ENCODE measurements at regions not wholly inside any gene's neighbourhood (a gene's known extent, or its start where the extent isn't known, plus 50 kb on each side); places are given as distances from the start of the nearest gene placed in this dataset.
"Not testable (repeated sequence)": the region's sequence is repeated elsewhere in the genome, so short reads cannot be mapped to it uniquely, and the experiment has no call there.

GRCh38 chr11:101835506-101836063, 79.2 kb upstream of the CEP126 start:
- ATAC-seq (replicated peaks in 6 of 8), result peak in 2 of 8 experiments; percentile 44 to 51
- H3K4me3 ChIP-seq, result no peak overlapping the region
- in situ Hi-C loops (cut with MboI; ENCODE audit: low pct_unique_long_range_greater_than_20kb in 2 of 9, low sequenced_read_pairs in 9 of 9, unreplicated experiment in 9 of 9), result loop anchor here in 1 of 9 experiments (25.0 kb wide), 1 partner anchor 248 kb away; the partner anchor contains the start of gene TRPC6
- no peak overlapping the region for H3K27ac ChIP-seq
- WGBS, 10 experiments, result 16 to 100% (median 75%) methylated on average over 1 to 3 of the region's 3 CpGs
- H3K4me1 ChIP-seq (replicated peaks in 1 of 2), result no peaks in the 10 kb centered on the region

- H3K4me3 ChIP-seq; H3K27ac ChIP-seq; H3K4me1 ChIP-seq (replicated peaks in 1 of 2); ATAC-seq (replicated peaks in 6 of 8): not testable (repeated sequence)
- 40 to 100% (median 68%) methylated on average over 1 of the region's 1 CpG; no CpG with 5 or more reads in 4 of the 10 experiments for WGBS, 10 experiments
- in situ Hi-C loops (cut with MboI; ENCODE audit: low pct_unique_long_range_greater_than_20kb in 2 of 9, low sequenced_read_pairs in 9 of 9, unreplicated experiment in 9 of 9), result loop anchor here in 1 of 9 experiments (25.0 kb wide), 1 partner anchor 243 kb away; the partner anchor contains the start of gene TRPC6
These were observed 84.3 kb upstream of the CEP126 start for GRCh38 chr11:101830475-101830874.

- Histone ChIP-seq H3K27ac (no peak overlapping the region), H3K4me1 (replicated peaks in 1 of 2) (no peaks in the 10 kb centered on the region), H3K4me3 (no peak overlapping the region)
- WGBS, 10 experiments, result 0 to 97% (median 87%) methylated on average over 1 to 4 of the region's 4 CpGs; no CpG with 5 or more reads in 1 of the 10 experiments
- no peak for ATAC-seq (replicated peaks in 6 of 8)
- in situ Hi-C loops (cut with MboI; ENCODE audit: low pct_unique_long_range_greater_than_20kb in 2 of 9, low sequenced_read_pairs in 9 of 9, unreplicated experiment in 9 of 9), result loop anchor here in 1 of 9 experiments (25.0 kb wide), 1 partner anchor 238 kb away; the partner anchor contains the start of gene TRPC6
These were observed 89.3 kb upstream of the CEP126 start for GRCh38 chr11:101825531-101825930.

- in situ Hi-C loops (cut with MboI; ENCODE audit: low pct_unique_long_range_greater_than_20kb in 2 of 9, low sequenced_read_pairs in 9 of 9, unreplicated experiment in 9 of 9), result no loop called here
- WGBS, 10 experiments, result 0 to 100% (median 40%) methylated on average over 1 of the region's 1 CpG; no CpG with 5 or more reads in 3 of the 10 experiments
These were observed 97.2 kb upstream of the CEP126 start for GRCh38 chr11:101817581-101817980.

DNA sequence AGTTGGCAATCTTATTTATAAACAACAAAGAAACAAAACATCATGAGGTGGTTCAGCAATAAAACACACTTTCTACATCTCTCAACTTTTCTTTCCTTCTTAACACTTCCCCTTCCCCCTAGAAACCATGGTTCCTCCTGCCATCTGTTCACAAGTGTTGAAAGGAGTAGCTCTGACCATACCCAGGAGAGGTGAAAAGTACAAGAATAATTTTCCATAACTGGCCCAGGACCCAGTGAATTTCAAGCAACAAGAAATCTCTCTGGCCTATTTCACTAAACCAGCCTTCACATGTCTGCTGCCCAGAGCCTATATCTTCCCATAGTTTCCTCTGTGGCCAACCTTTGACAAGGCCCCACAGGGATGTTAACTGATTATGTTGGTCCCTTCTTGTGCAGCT, 98.2 kb upstream of the CEP126 start:
- Histone ChIP-seq H3K27ac (no peak overlapping the region), H3K4me3 (no peak overlapping the region), H3K4me1 (replicated peaks in 1 of 2) (no peaks in the 10 kb centered on the region)
- in situ Hi-C loops (cut with MboI; ENCODE audit: low pct_unique_long_range_greater_than_20kb in 2 of 9, low sequenced_read_pairs in 9 of 9, unreplicated experiment in 9 of 9), result no loop called here
- peak in 1 of 8 experiments; percentile 22 for ATAC-seq (replicated peaks in 6 of 8)

More at GRCh38 chr11:101817581-101817980, 97.2 kb upstream of the CEP126 start:
- no peaks in the 10 kb centered on the region for H3K4me1 ChIP-seq (replicated peaks in 1 of 2)
- no peak for ATAC-seq (replicated peaks in 6 of 8)
- no peak overlapping the region for H3K27ac ChIP-seq
- H3K4me3 ChIP-seq, result no peak overlapping the region

GRCh38 chr11:101812546-101812945, 102.3 kb upstream of the CEP126 start:
- peak in 2 of 8 experiments; percentile 89 to 91 for ATAC-seq (replicated peaks in 6 of 8)
- WGBS, 10 experiments, result 17 to 91% (median 76%) methylated on average over 1 to 2 of the region's 2 CpGs; no CpG with 5 or more reads in 1 of the 10 experiments

DNA sequence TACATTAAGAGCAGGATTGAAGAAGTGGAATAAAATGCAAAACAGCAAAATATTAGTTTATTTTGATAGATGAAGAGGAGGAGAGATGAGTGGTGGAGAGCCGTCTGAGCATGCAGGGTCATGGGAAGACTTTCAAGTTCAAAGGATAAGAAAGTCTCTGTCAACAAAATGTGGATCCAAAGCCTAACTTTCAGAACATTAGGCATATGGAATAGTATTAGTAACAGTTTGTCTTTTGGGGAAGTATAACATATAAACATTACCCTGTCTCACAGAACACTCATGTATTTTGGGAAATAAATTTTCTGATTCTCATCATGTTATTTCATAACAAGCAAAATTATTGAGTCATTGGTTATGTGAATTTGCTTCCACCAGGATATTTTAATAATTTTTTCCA, 104.3 kb upstream of the CEP126 start:
- no peak for ATAC-seq (replicated peaks in 6 of 8)
- Histone ChIP-seq H3K4me3 (no peak overlapping the region), H3K27ac (no peak overlapping the region), H3K4me1 (replicated peaks in 1 of 2) (no peaks in the 10 kb centered on the region)
- WGBS, 10 experiments, result 67 to 100% (median 87%) methylated on average over 1 of the region's 1 CpG; no CpG with 5 or more reads in 4 of the 10 experiments
- in situ Hi-C loops (cut with MboI; ENCODE audit: low pct_unique_long_range_greater_than_20kb in 2 of 9, low sequenced_read_pairs in 9 of 9, unreplicated experiment in 9 of 9), result no loop called here

More at GRCh38 chr11:101812546-101812945, 102.3 kb upstream of the CEP126 start:
- Histone ChIP-seq H3K4me3 (no peak overlapping the region), H3K27ac (no peak overlapping the region), H3K4me1 (replicated peaks in 1 of 2) (no peaks in the 10 kb centered on the region)
- in situ Hi-C loops (cut with MboI; ENCODE audit: low pct_unique_long_range_greater_than_20kb in 2 of 9, low sequenced_read_pairs in 9 of 9, unreplicated experiment in 9 of 9), result no loop called here

- in situ Hi-C loops (cut with MboI; ENCODE audit: low pct_unique_long_range_greater_than_20kb in 2 of 9, low sequenced_read_pairs in 9 of 9, unreplicated experiment in 9 of 9), result no loop called here
- 0 to 77% (median 40%) methylated on average over 1 to 2 of the region's 2 CpGs for WGBS, 10 experiments
- H3K4me1 ChIP-seq (replicated peaks in 1 of 2), result no peaks in the 10 kb centered on the region
- no peak overlapping the region for H3K4me3 ChIP-seq
- ATAC-seq (replicated peaks in 6 of 8), result no peak
- no peak overlapping the region for H3K27ac ChIP-seq
These were observed 107.3 kb upstream of the CEP126 start for GRCh38 chr11:101807531-101807930.

DNA sequence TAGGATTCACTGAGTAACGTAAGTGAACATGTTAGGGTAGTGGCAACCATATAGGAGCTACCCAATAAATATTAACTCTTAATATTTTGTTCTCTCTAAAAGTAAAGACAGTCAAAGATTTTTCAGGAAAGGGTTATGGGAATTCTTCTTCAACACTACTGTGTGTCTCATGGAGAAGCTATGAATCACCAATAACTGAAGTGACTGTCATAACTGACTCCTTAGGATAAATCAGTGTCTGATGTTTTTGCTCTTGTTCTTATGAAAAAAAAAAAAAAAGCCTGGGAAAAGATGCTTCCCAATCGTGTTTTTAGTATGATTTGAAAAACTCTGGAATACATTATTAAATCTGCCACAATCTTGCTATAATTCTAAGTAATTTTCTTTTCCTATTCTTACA, 111.2 kb upstream of the CEP126 start:
- Histone ChIP-seq H3K4me1 (replicated peaks in 1 of 2) (no peaks in the 10 kb centered on the region), H3K4me3 (no peak overlapping the region), H3K27ac (no peak overlapping the region)
- 10 to 95% (median 63%) methylated on average over 1 to 2 of the region's 2 CpGs for WGBS, 10 experiments
- ATAC-seq (replicated peaks in 6 of 8), result no peak
- in situ Hi-C loops (cut with MboI; ENCODE audit: low pct_unique_long_range_greater_than_20kb in 2 of 9, low sequenced_read_pairs in 9 of 9, unreplicated experiment in 9 of 9), result no loop called here

DNA sequence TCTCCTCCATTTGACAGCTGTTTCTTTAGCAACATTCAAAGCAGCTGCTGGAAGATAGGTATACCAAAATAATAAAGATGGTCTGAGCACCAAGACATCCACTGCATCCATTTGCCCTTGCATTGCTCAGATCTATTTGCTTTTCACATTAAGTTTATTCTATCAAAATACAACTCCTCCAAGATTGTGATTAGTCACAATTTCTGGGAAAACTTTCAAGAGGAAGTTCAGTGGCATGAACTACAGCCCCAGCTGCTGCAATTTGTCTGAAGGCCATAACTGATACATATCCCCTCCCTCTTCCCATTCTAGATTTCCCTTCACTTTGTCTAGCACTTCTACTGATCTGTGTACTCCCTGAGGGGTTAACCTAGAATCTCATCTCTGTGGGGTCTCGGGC, 117.5 kb upstream of the CEP126 start:
- ATAC-seq (replicated peaks in 6 of 8), result no peak
- WGBS, 10 experiments, result 20 to 80% (median 40%) methylated on average over 1 of the region's 1 CpG; no CpG with 5 or more reads in 7 of the 10 experiments
- Histone ChIP-seq H3K27ac (no peak overlapping the region), H3K4me3 (no peak overlapping the region), H3K4me1 (replicated peaks in 1 of 2) (no peaks in the 10 kb centered on the region)
- in situ Hi-C loops (cut with MboI; ENCODE audit: low pct_unique_long_range_greater_than_20kb in 2 of 9, low sequenced_read_pairs in 9 of 9, unreplicated experiment in 9 of 9), result no loop called here

DNA sequence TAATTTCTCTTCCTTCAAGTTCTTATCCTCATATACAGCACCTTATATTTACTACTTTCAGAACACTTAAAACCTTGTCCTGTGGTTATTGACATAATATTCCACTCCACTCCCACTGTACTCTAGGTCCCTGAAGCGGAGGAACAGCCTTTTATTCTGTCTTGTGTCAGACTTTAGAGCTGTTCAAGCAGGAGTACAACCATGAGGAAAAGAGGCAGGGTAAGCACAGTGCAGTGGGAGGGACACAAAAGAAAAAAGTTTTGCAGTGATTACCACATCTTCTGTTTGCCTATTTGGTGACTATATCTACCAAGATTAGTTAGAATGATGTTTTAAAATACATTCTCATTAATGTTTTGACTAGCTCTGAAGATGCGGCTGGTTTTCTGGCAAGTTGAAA, 122.0 kb upstream of the CEP126 start:
- in situ Hi-C loops (cut with MboI; ENCODE audit: low pct_unique_long_range_greater_than_20kb in 2 of 9, low sequenced_read_pairs in 9 of 9, unreplicated experiment in 9 of 9), result no loop called here
- peak in 2 of 8 experiments; percentile 38 to 51 for ATAC-seq (replicated peaks in 6 of 8)

GRCh38 chr11:101786916-101787315, 127.9 kb upstream of the CEP126 start:
- no peak for ATAC-seq (replicated peaks in 6 of 8)
- no peak overlapping the region for H3K4me3 ChIP-seq
- in situ Hi-C loops (cut with MboI; ENCODE audit: low pct_unique_long_range_greater_than_20kb in 2 of 9, low sequenced_read_pairs in 9 of 9, unreplicated experiment in 9 of 9), result no loop called here
- H3K27ac ChIP-seq, result no peak overlapping the region
- H3K4me1 ChIP-seq (replicated peaks in 1 of 2), result no peaks in the 10 kb centered on the region
- 0 to 100% (median 33%) methylated on average over 1 of the region's 1 CpG; no CpG with 5 or more reads in 1 of the 10 experiments for WGBS, 10 experiments

More for the DNA sequence above, 122.0 kb upstream of the CEP126 start:
- 34 to 89% (median 63%) methylated on average over 1 to 2 of the region's 2 CpGs; no CpG with 5 or more reads in 3 of the 10 experiments for WGBS, 10 experiments
- H3K4me3 ChIP-seq, result no peak overlapping the region
- H3K27ac ChIP-seq, result no peak overlapping the region
- no peaks in the 10 kb centered on the region for H3K4me1 ChIP-seq (replicated peaks in 1 of 2)

DNA sequence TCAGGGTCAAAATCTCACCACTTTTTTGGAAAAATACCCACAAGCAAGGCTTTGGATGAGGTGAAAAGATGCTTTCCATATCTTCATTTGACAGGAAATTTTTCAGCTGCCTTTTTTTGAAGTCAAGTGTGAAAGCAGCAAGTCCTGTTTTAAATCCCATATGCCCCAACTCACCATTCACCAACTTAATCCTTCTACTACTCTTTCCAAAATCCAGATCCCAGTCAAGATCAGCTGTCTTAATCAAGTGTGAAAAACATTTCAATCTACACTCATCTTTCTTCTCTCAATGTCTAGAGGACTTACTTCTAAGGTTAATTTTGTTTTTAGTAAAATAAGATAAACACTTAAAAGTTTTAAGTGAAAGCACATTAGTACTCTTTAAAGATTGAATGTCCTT, 128.4 kb upstream of the CEP126 start:
- no peak for ATAC-seq (replicated peaks in 6 of 8)
- H3K4me3 ChIP-seq, result no peak overlapping the region
- in situ Hi-C loops (cut with MboI; ENCODE audit: low pct_unique_long_range_greater_than_20kb in 2 of 9, low sequenced_read_pairs in 9 of 9, unreplicated experiment in 9 of 9), result no loop called here
- H3K27ac ChIP-seq, result no peak overlapping the region
- H3K4me1 ChIP-seq (replicated peaks in 1 of 2), result no peaks in the 10 kb centered on the region

GRCh38 chr11:101779167-101779566, 135.6 kb upstream of the CEP126 start:
- WGBS, 10 experiments, result 20 to 63% (median 50%) methylated on average over 1 of the region's 1 CpG; no CpG with 5 or more reads in 3 of the 10 experiments
- ATAC-seq (replicated peaks in 6 of 8); H3K27ac ChIP-seq; H3K4me1 ChIP-seq (replicated peaks in 1 of 2); in situ Hi-C loops (cut with MboI; ENCODE audit: low pct_unique_long_range_greater_than_20kb in 2 of 9, low sequenced_read_pairs in 9 of 9, unreplicated experiment in 9 of 9); H3K4me3 ChIP-seq: not testable (repeated sequence)
